Neuronal stem cell (in vitro differentiated cells): ENCODE measurements at regions not wholly inside any gene's neighbourhood (a gene's known extent, or its start where the extent isn't known, plus 50 kb on each side); places are given as distances from the start of the nearest gene placed in this dataset.

Source experiments
- DNase-seq: peaks from one replicate; pipeline ENCODE4 v3.0.0-alpha.2; 2013; ENCODE audit warnings: low spot score
- H2AFZ ChIP-seq: one replicate; pipeline ENCODE4 v1.6.1; 2013; ENCODE audit warnings: mild to moderate bottlenecking, low read length, inconsistent platforms
- H2AK5ac ChIP-seq: 2 replicates; pipeline ENCODE4 v1.6.1; 2013; ENCODE audit warnings: low read depth, mild to moderate bottlenecking, inconsistent platforms, low read length, moderate library complexity, mixed read lengths
- H2BK120ac ChIP-seq: 2 replicates; pipeline ENCODE4 v1.6.1; 2013; ENCODE audit warnings: low read depth, mild to moderate bottlenecking, inconsistent platforms, low read length, moderate library complexity, mixed read lengths
- H2BK12ac ChIP-seq: one replicate; pipeline ENCODE4 v1.6.1; 2013; ENCODE audit warnings: low read length, inconsistent platforms
- H2BK15ac ChIP-seq: 2 replicates; pipeline ENCODE4 v1.6.1; 2013; ENCODE audit warnings: mild to moderate bottlenecking, low read length, inconsistent platforms, mixed read lengths
- H2BK5ac ChIP-seq: one replicate; pipeline ENCODE4 v1.6.1; 2013; ENCODE audit warnings: inconsistent platforms, mild to moderate bottlenecking, low read length, moderate library complexity
- H3K14ac ChIP-seq: one replicate; pipeline ENCODE4 v1.6.1; 2013; ENCODE audit warnings: low read length, inconsistent platforms
- H3K18ac ChIP-seq: 2 replicates; pipeline ENCODE4 v1.6.1; 2013; ENCODE audit warnings: low read length, inconsistent platforms
- H3K23ac ChIP-seq: 2 replicates; pipeline ENCODE4 v1.6.1; 2013; ENCODE audit warnings: low read depth, mild to moderate bottlenecking, mixed read lengths, low read length, inconsistent platforms; ENCODE audit not compliant: poor library complexity
- H3K27ac ChIP-seq: replicated peaks from 3 replicates; pipeline ENCODE4 v1.5.1; 2013; ENCODE audit warnings: low read length, inconsistent platforms
- H3K27me3 ChIP-seq, 3 experiments: 2 replicates each; pipeline ENCODE4 v1.6.1; 2013; ENCODE audit warnings: low read length in 3 of 3, mild to moderate bottlenecking in 2 of 3, inconsistent platforms in 1 of 3, low read depth in 1 of 3, mixed read lengths in 1 of 3, moderate library complexity in 1 of 3; ENCODE audit not compliant: control insufficient read depth in 3 of 3, insufficient read depth in 3 of 3
- H3K36me3 ChIP-seq, 2 donors: replicated peaks in 1 of 2; 2 replicates each; pipeline ENCODE4 v1.6.1; 2013; ENCODE audit warnings: low read length in 2 of 2; ENCODE audit not compliant: control insufficient read depth in 2 of 2, insufficient read depth in 2 of 2
- H3K4ac ChIP-seq: 2 replicates; pipeline ENCODE4 v1.6.1; 2013; ENCODE audit warnings: inconsistent platforms, mild to moderate bottlenecking, low read length, moderate library complexity
- H3K4me1 ChIP-seq, 2 donors: 1 replicate in 1 of 2; 2 replicates in 1 of 2; pipeline ENCODE4 v1.6.1; 2013; ENCODE audit warnings: low read length in 2 of 2, low read depth in 1 of 2; ENCODE audit not compliant: control insufficient read depth in 2 of 2, insufficient read depth in 1 of 2
- H3K4me2 ChIP-seq: one replicate; pipeline ENCODE4 v1.6.1; 2013; ENCODE audit warnings: mild to moderate bottlenecking, low read length, inconsistent platforms; ENCODE audit not compliant: insufficient read depth, poor library complexity, severe bottlenecking
- H3K4me3 ChIP-seq, 2 donors: 2 replicates each; pipeline ENCODE4 v1.5.1; 2013; ENCODE audit warnings: low read length in 2 of 2, mild to moderate bottlenecking in 2 of 2, inconsistent platforms in 1 of 2, moderate library complexity in 1 of 2
- H3K79me1 ChIP-seq: one replicate; pipeline ENCODE4 v1.6.1; 2013; ENCODE audit warnings: low read depth, mild to moderate bottlenecking, inconsistent platforms, low read length, moderate library complexity
- H3K9ac ChIP-seq: one replicate; pipeline ENCODE4 v1.6.1; 2013; ENCODE audit warnings: mild to moderate bottlenecking, low read depth, low read length, inconsistent platforms; ENCODE audit not compliant: poor library complexity
- H3K9me3 ChIP-seq, 2 donors: replicated peaks in 1 of 2; 2 replicates each; pipeline versions ENCODE3 to v1.6.1; 2013; ENCODE audit warnings: low read length in 2 of 2, mild to moderate bottlenecking in 2 of 2, inconsistent platforms in 1 of 2, low read depth in 1 of 2, mixed read lengths in 1 of 2, moderate library complexity in 1 of 2; ENCODE audit not compliant: control insufficient read depth in 2 of 2, insufficient read depth in 1 of 2
- H4K8ac ChIP-seq: one replicate; pipeline ENCODE4 v1.6.1; 2013; ENCODE audit warnings: low read depth, mild to moderate bottlenecking, inconsistent platforms, low read length, moderate library complexity
- H4K91ac ChIP-seq: one replicate; pipeline ENCODE4 v1.6.1; 2013; ENCODE audit warnings: low read length, low read depth, mild to moderate bottlenecking, inconsistent platforms; ENCODE audit not compliant: poor library complexity
- WGBS, 2 donors: extraction: QIAGEN DNeasy Blood & Tissue Kit; methylation state at CpG; one replicate each; pipeline ENCODE4 v1.1.7; 2013; ENCODE audit warnings: missing lambda C conversion rate in 2 of 2, mixed read lengths in 1 of 2; ENCODE audit not compliant: insufficient read length in 2 of 2, insufficient replicate concordance in 1 of 2; ENCODE audit errors: extremely low coverage in 2 of 2; 5-methylcytosine and 5-hydroxymethylcytosine counted together

DNA sequence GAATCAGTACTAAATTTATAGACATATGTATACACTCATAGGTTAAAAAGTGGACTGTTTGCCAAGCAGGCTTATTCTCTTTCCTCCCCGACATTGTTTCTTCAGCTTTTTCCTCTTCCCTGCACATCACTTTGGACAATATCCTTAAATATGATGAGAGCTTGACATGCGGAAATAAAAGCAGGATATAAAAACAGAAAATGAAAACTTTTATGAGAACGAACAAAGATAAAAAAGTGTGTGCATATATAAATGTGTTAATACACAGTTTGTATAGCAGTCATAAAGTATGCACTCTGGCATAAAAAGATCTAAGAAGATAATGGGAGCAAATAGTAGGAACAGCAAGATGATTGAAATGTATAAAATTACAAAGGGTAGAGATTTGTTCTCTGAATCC is 86.4 kb upstream of the IFNE start:
- Histone ChIP-seq H4K8ac (no peak overlapping the region), H3K27me3 (no peaks in the 10 kb centered on the region), H2BK15ac (no peak overlapping the region), H4K91ac (no peak overlapping the region), H3K23ac (no peak overlapping the region), H3K79me1 (no peaks in the 10 kb centered on the region), H3K9ac (no peak overlapping the region), H3K4me1 (no peaks in the 10 kb centered on the region), H3K4me3 (no peak overlapping the region), H2AK5ac (no peak overlapping the region), H3K9me3 (no peaks in the 10 kb centered on the region), H3K36me3 (no peaks in the 10 kb centered on the region), H2BK12ac (no peak overlapping the region), H3K4ac (no peak overlapping the region), H2BK120ac (no peak overlapping the region), H2AFZ (no peak overlapping the region), H3K27ac (no peak overlapping the region), H3K18ac (no peak overlapping the region), H2BK5ac (no peak overlapping the region), H3K14ac (no peak overlapping the region), H3K4me2 (no peak overlapping the region)
- DNase-seq = no peak
- no CpG with 5 or more reads among the region's 3 CpGs for WGBS, 2 donors

DNA sequence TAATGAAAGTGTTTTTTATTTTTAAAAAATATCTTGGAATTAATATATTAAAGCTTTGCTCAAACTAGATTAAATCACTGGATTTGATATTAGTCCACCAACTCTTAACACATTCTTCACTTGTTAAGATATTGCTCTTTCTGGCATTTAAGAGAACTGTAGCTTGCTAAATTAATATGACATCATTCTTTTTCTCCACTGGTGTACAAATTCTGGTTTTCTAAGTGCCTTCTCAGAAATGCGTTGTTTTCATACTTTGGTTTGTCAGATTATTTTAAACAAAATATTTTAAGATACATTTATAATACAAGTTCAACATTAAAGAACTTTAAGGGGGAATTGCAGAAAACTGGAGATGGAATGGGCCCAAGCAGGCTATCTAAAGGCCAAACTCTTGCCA is 87.6 kb upstream of the IFNE start:
- WGBS, 2 donors = no CpG with 5 or more reads among the region's 1 CpG
- Histone ChIP-seq H2BK15ac (no peak overlapping the region), H3K4me1 (no peaks in the 10 kb centered on the region), H2BK5ac (no peak overlapping the region), H4K8ac (no peak overlapping the region), H3K27ac (no peak overlapping the region), H3K18ac (no peak overlapping the region), H3K4me2 (no peak overlapping the region), H3K14ac (no peak overlapping the region), H3K9me3 (no peaks in the 10 kb centered on the region), H3K36me3 (no peaks in the 10 kb centered on the region), H3K4ac (no peak overlapping the region), H2AFZ (no peak overlapping the region), H2AK5ac (no peak overlapping the region), H3K23ac (no peak overlapping the region), H2BK120ac (no peak overlapping the region), H2BK12ac (no peak overlapping the region), H4K91ac (no peak overlapping the region), H3K4me3 (no peak overlapping the region), H3K9ac (no peak overlapping the region), H3K79me1 (no peaks in the 10 kb centered on the region), H3K27me3 (peaks cover 0 to 2% (median 0%) of the 10 kb centered on the region in 3 experiments)
- DNase-seq = no peak

DNA sequence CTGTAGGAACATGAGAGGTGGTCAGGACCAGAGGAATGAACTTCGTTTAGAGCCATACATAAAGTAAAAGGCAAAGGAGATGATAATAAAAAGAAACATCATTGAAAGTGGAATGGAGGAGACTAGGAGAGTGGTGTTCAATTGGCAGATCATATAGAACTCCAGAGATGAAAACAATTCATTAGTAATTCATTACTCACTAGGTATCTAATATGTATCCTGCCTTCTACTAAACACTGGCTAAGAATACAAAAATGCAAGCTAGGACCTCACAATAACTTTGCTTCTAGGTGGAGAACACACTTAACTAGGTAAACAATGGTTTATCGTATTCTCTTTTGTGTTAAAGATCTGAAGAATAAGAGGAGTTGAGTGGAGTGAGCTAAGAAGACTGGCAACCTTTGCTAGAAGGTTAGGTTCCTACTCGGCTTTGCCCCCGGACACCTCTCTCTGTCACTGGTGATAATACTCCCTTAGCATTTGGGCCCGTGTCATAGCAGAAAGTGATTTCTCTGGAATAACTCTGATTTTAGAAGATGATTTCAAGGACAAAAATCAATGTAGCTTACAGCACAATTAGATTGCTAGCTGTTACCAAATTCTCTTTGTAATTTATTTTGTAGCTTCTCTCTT is 88.6 kb upstream of the IFNE start:
- Histone ChIP-seq H3K4me1 (peaks cover 2 to 3% of the 10 kb centered on the region in 2 donors), H3K27me3 (peaks cover 0 to 2% (median 0%) of the 10 kb centered on the region in 3 experiments), H3K18ac (no peak overlapping the region), H3K36me3 (no peaks in the 10 kb centered on the region), H3K4me2 (no peak overlapping the region), H4K8ac (no peak overlapping the region), H3K23ac (no peak overlapping the region), H3K9me3 (no peaks in the 10 kb centered on the region), H3K79me1 (no peaks in the 10 kb centered on the region), H4K91ac (no peak overlapping the region), H2BK12ac (no peak overlapping the region), H3K14ac (no peak overlapping the region), H2AFZ (no peak overlapping the region), H2BK5ac (no peak overlapping the region), H3K9ac (no peak overlapping the region), H2AK5ac (no peak overlapping the region), H3K4ac (no peak overlapping the region), H2BK15ac (no peak overlapping the region), H2BK120ac (no peak overlapping the region), H3K27ac (no peak overlapping the region), H3K4me3 (no peak overlapping the region)
- DNase-seq = no peak
- WGBS, 2 donors = no CpG with 5 or more reads among the region's 5 CpGs

DNA sequence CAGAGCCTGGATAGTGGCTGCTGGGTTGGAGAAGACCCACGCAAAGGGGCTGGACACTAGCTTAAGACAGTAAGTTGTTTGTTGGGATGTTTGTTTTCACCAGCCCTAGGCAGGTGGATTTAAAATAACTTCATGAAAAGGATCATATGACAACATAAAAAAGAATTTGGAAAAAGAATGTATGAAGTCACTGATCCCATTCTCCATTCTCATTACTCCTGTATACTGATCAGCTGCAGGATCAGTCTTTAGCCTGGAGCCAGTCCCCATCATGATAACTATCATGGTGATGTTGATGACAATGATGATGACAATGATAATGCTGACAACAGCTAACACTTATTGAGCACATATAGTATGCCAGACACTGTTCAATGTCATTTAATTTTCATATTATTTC is 92.1 kb upstream of the IFNE start:
- no peak overlapping the region for H3K4me3 ChIP-seq
- H2BK120ac ChIP-seq = no peak overlapping the region
- H2BK5ac ChIP-seq = no peak overlapping the region
- no peak overlapping the region for H2BK12ac ChIP-seq
- H2AK5ac ChIP-seq = no peak overlapping the region
- no peak overlapping the region for H3K4ac ChIP-seq
- no peak overlapping the region for H3K18ac ChIP-seq
- H3K79me1 ChIP-seq = no peaks in the 10 kb centered on the region
- no peak overlapping the region for H3K14ac ChIP-seq
- no peak overlapping the region for H3K4me2 ChIP-seq
- H3K9me3 ChIP-seq = no peaks in the 10 kb centered on the region
- no peak overlapping the region for H3K23ac ChIP-seq
- no peak overlapping the region for H2AFZ ChIP-seq
- H3K9ac ChIP-seq = no peak overlapping the region
- WGBS, 2 donors = no CpG with 5 or more reads among the region's 1 CpG
- H3K36me3 ChIP-seq = no peaks in the 10 kb centered on the region
- H3K27ac ChIP-seq = no peak overlapping the region
- H3K4me1 ChIP-seq = peaks cover 8 to 9% of the 10 kb centered on the region in 2 donors
- no peak overlapping the region for H4K91ac ChIP-seq
- H3K27me3 ChIP-seq = peaks cover 0 to 5% (median 0%) of the 10 kb centered on the region in 3 experiments
- H2BK15ac ChIP-seq = no peak overlapping the region
- H4K8ac ChIP-seq = no peak overlapping the region
- DNase-seq = no peak
